ENCODE measurements at regions not wholly inside any gene's neighbourhood (a gene's known extent, or its start where the extent isn't known, plus 50 kb on each side); places are given as distances from the start of the nearest gene placed in this dataset.
A peak's percentile ranks its signal among the peaks of the same experiment; 100 is the strongest.

GRCh38 chr4:128468123-128468989, 180.7 kb upstream of the PGRMC2 start (continued):
- no peak for TF ChIP-seq CTCFL (IDR thresholded peaks at IDR 0.05; ENCODE audit: borderline replicate concordance, insufficient read depth, low read depth, low read length, poor library complexity, severe bottlenecking)
- TF ChIP-seq ZNF143 (CRISPR knock-in tag; IDR thresholded peaks at IDR 0.05) = no peak
- TF ChIP-seq POU5F1 (IDR thresholded peaks at IDR 0.05; ENCODE audit: borderline replicate concordance, low read depth, low read length, partially characterized antibody) = no peak
- TF ChIP-seq CTBP1 (IDR thresholded peaks at IDR 0.05; ENCODE audit: borderline replicate concordance) = no peak
- no peak for TF ChIP-seq GTF2F1 (IDR thresholded peaks at IDR 0.05; ENCODE audit: low read depth, low read length)
- TF ChIP-seq POLR2AphosphoS2 (IDR thresholded peaks at IDR 0.05; ENCODE audit: low read length) = no peak
- TF ChIP-seq ZNF551 (CRISPR knock-in tag; IDR thresholded peaks at IDR 0.05) = no peak
- TF ChIP-seq ARID3A (IDR thresholded peaks at IDR 0.05; ENCODE audit: borderline replicate concordance, low read depth, low read length) = no peak
- no peak for TF ChIP-seq GTF2A2 (tag; IDR thresholded peaks at IDR 0.05)
- no peak for TF ChIP-seq NR1H2 (CRISPR knock-in tag; IDR thresholded peaks at IDR 0.05)
- peak; percentile 59; the same call in 1 of the 2 replicates for TF ChIP-seq SMAD4 (CRISPR knock-in tag; conservative IDR thresholded peaks at IDR 0.05)
- TF ChIP-seq NFIC (IDR thresholded peaks at IDR 0.05) = no peak
- no peak for TF ChIP-seq ZNF609 (CRISPR knock-in tag; IDR thresholded peaks at IDR 0.05; ENCODE audit: borderline replicate concordance)
- no peak for TF ChIP-seq CBX2 (IDR thresholded peaks at IDR 0.05; ENCODE audit: insufficient read depth, low read length, poor library complexity, severe bottlenecking)
- TF ChIP-seq ZNF282 (CRISPR knock-in tag; IDR thresholded peaks at IDR 0.05) = no peak
- no peak for TF ChIP-seq CREB5 (CRISPR knock-in tag; IDR thresholded peaks at IDR 0.05)
